SK-MEL-5 (cell line): ENCODE measurements at regions not wholly inside any gene's neighbourhood (a gene's known extent, or its start where the extent isn't known, plus 50 kb on each side); places are given as distances from the start of the nearest gene placed in this dataset.
"Not testable (repeated sequence)": the region's sequence is repeated elsewhere in the genome, so short reads cannot be mapped to it uniquely, and the experiment has no call there.

Source experiments
- DNase-seq: peaks from one replicate; pipeline ENCODE4 v3.0.0-alpha.2; 2016; ENCODE audit warnings: low read depth, low spot score
- in situ Hi-C: cut with HindIII; loops from 2 replicates; pipeline ENCODE4 v1.10.0; 2016; ENCODE audit warnings: low sequenced_read_pairs, high pct_unique_total_duplicates, low pct_unique_long_range_greater_than_20kb

- no peak for DNase-seq
- in situ Hi-C loops, result no loop called here
Measured at GRCh38 chr5:88644676-88645075, 238.3 kb downstream of the MEF2C start.

DNA sequence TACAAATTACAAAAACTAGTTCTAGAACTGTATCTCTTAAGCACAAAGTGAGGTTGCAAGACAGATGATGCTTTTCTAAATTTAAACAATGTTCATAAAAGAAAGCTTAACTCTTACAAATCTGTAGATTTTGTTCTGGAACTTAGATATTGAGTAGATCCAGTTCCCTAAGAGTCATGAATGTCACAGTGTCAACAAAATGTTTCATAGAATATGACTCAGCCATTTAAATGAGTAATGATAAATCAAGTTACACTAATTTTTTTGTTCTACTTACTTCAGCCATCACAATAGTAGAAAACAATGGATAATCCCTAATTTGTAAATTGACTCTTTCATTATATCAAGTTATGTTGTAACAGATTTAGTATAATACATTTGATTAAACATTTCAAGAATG lies 239.7 kb downstream of the MEF2C start:
- in situ Hi-C loops, result no loop called here

GRCh38 chr5:88634014-88634413 lies 249.0 kb downstream of the MEF2C start:
- DNase-seq, result no peak
- in situ Hi-C loops, result no loop called here

More for the DNA sequence above, 239.7 kb downstream of the MEF2C start:
- DNase-seq, result no peak

- DNase-seq, in situ Hi-C loops: not testable (repeated sequence)
Measured at GRCh38 chr5:88622890-88623289, 260.1 kb downstream of the MEF2C start.

DNA sequence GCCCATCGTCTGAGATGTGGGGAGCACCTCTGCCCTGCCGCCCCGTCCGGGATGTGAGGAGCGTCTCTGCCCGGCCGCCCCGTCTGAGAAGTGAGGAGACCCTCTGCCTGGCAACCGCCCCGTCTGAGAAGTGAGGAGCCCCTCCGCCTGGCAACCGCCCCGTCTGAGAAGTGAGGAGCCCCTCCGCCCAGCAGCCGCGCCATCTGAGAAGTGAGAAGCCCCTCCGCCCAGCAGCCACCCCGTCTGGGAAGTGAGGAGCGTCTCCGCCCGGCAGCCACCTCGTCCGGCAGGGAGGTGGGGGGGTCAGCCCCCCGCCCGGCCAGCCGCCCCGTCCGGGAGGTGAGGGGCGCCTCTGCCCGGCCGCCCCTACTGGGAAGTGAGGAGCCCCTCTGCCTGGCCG lies 267.2 kb downstream of the MEF2C start:
- in situ Hi-C loops, DNase-seq: not testable (repeated sequence)

- in situ Hi-C loops, result no loop called here
- DNase-seq, result no peak
Measured at GRCh38 chr5:88613051-88613450, 269.9 kb downstream of the MEF2C start.

- in situ Hi-C loops, result no loop called here
- DNase-seq, result no peak
Measured at GRCh38 chr5:88610586-88610985, 272.4 kb downstream of the MEF2C start.

- in situ Hi-C loops, result no loop called here
Measured at GRCh38 chr5:88607492-88607891, 275.5 kb downstream of the MEF2C start.

GRCh38 chr5:88606626-88607025 lies 276.4 kb downstream of the MEF2C start:
- no peak for DNase-seq
- in situ Hi-C loops, result no loop called here

More at GRCh38 chr5:88607492-88607891, 275.5 kb downstream of the MEF2C start:
- no peak for DNase-seq

DNA sequence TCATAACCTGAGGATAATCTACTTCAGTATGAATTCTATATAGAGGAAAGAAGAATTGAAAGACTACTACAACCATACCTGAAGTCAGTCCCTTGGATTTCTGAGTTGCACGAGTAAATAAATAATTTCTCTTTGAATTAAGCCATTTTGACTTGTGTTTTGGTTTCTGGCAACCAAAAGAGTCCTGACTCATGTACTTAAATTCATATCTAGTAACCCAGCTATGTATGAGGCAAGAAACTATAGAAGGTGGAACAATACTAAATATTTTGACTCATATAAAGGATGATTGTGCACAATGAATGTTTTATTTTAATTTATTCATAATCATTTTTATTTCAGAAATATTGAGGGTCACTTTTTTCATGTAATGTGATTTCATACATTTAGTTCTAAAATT lies 276.8 kb downstream of the MEF2C start:
- in situ Hi-C loops, result no loop called here
- no peak for DNase-seq

DNA sequence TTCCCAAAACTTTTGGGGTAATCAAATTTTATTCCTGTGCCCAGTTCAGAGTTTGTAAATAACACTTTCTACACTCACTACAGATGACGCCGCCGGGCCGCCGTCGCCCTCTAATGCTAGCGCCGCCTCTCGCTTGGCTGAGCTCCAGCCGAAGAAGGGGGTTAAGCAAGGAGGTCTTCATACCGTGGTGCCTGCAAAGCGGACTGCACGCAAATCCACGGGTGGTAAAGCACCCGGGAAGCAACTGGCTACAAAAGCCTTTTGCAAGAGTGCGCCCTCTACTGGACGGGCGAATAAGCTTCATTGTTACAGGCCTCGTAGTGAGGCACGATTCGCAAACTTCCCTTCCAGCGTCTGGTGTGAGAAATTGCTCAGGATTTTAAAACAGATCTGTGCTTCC lies 280.4 kb downstream of the MEF2C start:
- DNase-seq, result peak; percentile 11
- in situ Hi-C loops, result no loop called here

GRCh38 chr5:88594441-88594840 lies 288.5 kb downstream of the MEF2C start:
- in situ Hi-C loops, result no loop called here

DNA sequence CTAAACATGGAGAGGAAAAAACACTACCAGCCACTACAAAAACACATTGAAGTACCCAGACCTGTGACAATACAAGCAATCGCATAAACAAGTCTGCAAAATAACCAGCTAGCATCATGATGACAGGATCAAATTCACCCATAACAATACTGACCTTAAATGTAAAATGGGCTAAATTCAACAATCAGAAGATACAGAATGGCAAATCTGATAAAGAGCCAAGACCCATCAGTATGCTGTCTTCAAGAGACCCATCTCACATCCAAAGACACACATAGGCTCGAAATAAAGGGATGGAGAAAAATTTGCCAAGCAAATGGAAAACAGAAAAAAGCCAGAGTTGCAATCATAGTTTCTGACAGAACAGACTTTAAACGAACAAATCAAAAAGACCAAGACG lies 294.4 kb downstream of the MEF2C start:
- in situ Hi-C loops, result no loop called here
- DNase-seq, result no peak

More at GRCh38 chr5:88594441-88594840, 288.5 kb downstream of the MEF2C start:
- no peak for DNase-seq

DNA sequence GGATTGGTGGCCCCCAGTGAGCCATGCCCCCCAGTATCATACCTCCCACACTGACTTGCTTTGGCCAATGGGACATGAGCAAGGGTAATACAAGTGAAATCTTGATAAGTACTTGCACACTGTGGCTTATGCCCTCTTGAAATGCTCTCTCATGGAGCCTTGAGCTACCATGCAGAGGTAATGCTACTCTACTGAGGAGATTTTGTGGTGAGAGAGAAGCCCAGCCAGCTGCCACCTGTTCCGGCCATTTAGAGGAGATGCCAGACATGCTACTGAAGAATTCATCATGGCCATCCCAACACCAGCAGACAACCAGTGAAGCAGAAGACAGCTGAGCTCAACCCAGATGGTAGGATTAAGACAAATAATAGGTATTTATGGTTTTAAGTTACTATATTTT lies 299.5 kb downstream of the MEF2C start:
- DNase-seq, result no peak
- in situ Hi-C loops, result no loop called here

GRCh38 chr5:88558366-88558765 lies 289.7 kb upstream of the TMEM161B start:
- in situ Hi-C loops, result no loop called here
- no peak for DNase-seq

DNA sequence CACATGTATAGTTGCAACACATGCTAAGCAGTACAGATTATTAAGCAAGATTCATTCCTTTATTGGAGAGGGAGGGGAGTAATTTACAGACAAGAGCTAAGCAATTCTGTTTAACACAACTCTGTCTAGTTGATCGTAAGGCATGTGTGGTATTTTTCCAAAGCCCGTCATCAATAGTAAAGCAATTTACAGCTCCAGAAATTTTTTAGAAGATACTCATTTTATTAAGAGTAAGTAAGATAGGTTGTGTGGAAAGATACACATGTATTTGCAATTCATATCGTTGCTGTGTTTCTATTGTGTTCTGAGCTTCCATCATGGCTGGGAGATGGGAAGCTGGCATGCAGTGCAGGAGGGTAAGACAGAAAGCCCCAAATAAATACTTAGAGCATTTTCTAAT lies 289.2 kb upstream of the TMEM161B start:
- DNase-seq, result no peak

DNA sequence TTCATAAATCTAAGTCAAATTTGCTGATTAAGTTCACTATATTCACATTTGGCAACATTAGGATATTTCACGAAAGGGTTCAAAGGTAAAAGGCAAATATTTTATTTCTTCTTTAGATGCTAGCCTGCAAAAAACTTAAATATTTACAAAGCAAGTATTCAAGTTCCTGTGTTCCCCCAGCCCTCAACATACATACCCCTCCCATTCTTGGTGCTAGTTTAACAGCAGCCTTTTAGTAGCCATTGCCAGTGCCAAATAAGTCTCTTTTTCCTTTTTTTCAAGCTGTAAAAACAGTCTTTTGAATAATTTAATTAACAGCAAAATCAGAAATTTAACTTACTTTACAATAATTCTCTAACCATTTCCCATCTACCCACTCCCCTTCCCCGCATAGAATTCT lies 288.5 kb upstream of the TMEM161B start:
- DNase-seq, result no peak

More for the DNA sequence above, 289.2 kb upstream of the TMEM161B start:
- in situ Hi-C loops, result no loop called here

DNA sequence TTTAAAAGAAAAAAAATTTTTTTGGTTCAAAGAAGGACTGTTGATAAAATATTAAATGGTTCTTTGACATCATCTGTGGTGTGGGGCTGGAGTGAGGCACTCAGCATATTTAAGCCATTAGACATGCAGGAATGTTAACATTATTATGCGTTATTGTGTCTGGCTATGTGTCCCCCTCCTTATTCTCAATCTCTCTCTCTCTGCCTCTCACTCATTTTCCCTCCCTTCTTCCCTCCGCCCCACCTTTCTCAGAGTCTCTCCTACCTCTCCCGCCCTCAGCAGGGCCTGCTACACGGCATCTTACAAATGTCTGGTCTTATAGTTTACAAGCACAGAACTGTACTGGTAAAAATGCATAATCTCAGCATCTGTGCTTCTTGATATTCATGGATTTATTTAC lies 287.8 kb upstream of the TMEM161B start:
- in situ Hi-C loops, result no loop called here
- no peak for DNase-seq

More for the DNA sequence above, 288.5 kb upstream of the TMEM161B start:
- in situ Hi-C loops, result no loop called here

DNA sequence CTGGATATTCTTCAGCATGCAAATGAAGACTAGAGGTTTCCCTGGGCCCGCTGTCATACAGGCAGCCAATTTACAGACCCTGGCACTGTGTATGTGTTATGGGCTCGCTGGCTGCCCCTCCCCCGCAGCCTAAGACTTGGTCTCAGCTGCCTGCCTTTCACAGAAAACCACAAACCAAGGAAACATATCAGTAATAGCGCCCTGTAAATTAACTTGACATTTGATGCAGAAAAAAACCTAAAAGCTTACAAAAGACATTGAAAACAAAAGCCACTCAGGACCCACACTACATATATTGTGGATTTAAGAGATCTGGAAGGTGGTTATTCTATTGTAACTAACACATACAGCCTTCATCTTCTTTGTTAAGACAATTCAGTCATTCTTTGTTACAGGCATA lies 287.0 kb upstream of the TMEM161B start:
- in situ Hi-C loops, result no loop called here
- DNase-seq, result peak; percentile 45

GRCh38 chr5:88553986-88554385 lies 285.3 kb upstream of the TMEM161B start:
- DNase-seq, result no peak
- in situ Hi-C loops, result no loop called here
